ENCODE measurements at regions not wholly inside any gene's neighbourhood (a gene's known extent, or its start where the extent isn't known, plus 50 kb on each side); places are given as distances from the start of the nearest gene placed in this dataset.

DNA sequence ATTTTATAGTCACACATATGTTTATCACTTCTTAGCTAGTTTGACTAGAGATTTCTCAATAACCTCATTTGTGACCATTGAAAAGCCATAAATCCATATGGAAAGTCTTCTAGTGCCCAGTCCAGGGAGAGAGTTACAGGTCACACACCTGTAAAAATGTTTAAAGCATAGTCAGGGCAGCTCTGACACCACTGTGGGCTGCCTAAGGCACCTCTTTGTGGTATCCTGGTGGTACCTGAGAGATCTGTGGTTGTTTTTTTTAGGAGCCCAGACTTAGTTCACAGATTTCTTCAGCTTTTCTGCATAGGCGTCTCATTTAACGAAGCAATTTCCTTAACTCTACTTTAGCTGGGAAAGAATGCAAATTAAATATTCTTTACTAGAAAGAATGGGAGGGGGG is 186.6 kb downstream of the CENPW start:
- in situ Hi-C loops (cut with HindIII; ENCODE audit: low sequenced_read_pairs): no loop called here
- DNase-seq (ENCODE audit: low spot score): no peak

DNA sequence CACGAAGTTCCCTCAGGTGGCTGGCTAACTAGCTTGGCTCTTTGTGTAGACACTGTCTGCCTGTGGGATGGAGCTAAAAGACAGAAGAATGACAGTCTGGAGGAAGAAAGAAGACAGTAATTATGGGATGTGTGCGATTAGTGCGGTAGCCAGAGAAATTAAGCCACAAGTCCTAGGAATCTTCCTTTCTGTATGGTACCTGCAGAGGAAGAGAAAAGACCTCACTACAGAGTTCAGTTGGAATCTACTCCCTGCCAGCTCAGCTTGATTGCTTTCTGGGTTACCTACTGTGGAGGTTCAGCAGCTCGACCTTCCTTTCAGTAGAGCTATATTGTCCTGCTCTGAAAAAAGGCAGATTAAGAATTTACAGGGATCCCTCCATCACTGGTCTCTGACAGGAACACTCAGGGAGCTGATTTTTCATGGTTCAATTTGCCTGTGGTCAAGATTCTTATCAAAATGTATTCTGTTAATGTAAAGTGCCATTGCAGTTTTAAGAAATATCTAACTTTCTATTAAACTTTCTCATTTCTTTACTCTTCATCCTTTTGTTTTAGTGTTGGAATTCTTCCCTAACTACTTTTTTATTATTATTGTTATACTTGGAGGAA is 187.2 kb downstream of the CENPW start:
- in situ Hi-C loops (cut with HindIII; ENCODE audit: low sequenced_read_pairs): no loop called here
- DNase-seq (ENCODE audit: low spot score): no peak

GRCh38 chr6:126529637-126530362 is 189.9 kb downstream of the CENPW start:
- in situ Hi-C loops (cut with HindIII; ENCODE audit: low sequenced_read_pairs): no loop called here
- DNase-seq (ENCODE audit: low spot score): no peak

- no peak for DNase-seq (ENCODE audit: low spot score)
- in situ Hi-C loops (cut with HindIII; ENCODE audit: low sequenced_read_pairs): no loop called here
These were observed 190.9 kb downstream of the CENPW start for GRCh38 chr6:126530775-126531174.

GRCh38 chr6:126531286-126531685 is 191.4 kb downstream of the CENPW start:
- no peak for DNase-seq (ENCODE audit: low spot score)
- in situ Hi-C loops (cut with HindIII; ENCODE audit: low sequenced_read_pairs): no loop called here

DNA sequence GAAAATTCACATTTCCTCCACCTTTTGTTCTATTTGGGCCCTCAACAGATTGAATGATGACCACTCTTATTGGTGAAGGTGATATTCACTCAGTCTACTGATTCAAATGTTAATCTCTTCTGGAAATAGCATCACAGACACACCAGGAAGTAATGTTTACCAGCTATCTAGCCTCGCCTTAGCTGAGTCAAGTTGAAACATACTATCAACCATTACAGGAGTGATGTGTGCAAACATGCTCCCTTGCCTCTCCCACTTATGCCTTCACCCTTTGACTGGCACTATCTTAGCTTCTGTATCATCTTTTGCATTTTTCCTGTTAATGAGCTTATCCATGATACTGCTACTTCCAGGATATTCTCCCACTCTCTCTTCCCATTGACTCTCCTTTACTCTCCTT is 191.9 kb downstream of the CENPW start:
- no peak for DNase-seq (ENCODE audit: low spot score)
- in situ Hi-C loops (cut with HindIII; ENCODE audit: low sequenced_read_pairs): no loop called here

DNA sequence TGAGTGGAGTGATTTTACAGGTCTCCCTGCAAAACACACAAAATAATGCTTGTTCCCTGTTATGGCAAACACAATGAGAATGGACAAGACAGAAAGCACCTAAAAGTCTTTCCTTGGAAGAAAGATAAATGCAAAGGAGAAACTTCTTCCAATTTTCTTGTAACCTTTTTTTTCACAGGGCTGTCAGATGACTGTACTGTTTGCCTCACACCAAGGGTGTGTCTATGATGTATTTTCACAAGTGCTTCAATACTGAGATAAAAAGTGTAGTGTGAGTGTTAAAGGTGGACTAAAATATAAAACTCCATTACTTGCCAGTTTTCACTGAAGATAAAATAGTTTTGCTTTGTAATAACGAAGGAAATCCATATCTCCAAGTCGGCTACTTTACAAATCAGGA is 194.5 kb downstream of the CENPW start:
- in situ Hi-C loops (cut with HindIII; ENCODE audit: low sequenced_read_pairs): no loop called here

DNA sequence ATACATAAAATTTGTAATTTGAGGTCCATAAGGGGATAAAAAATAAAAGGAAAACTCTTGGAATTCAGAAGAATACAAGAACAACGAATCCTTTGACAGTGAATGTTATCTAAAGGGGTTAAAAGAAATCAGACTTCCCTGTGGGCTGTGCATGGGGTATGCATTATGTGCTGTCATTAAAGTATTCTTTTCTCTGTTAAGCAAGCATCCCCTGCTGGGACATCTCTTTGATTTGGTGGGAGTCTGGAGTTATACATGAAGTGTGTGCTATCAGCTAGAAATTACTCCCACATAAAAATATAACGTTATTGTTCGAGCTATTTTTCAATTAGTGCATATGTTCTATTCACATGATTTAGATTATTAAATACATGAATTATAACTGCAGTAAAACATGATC is 195.2 kb downstream of the CENPW start:
- in situ Hi-C loops (cut with HindIII; ENCODE audit: low sequenced_read_pairs): no loop called here
- DNase-seq (ENCODE audit: low spot score): no peak

More for the DNA sequence above, 194.5 kb downstream of the CENPW start:
- DNase-seq (ENCODE audit: low spot score): no peak

GRCh38 chr6:126535595-126535994 is 195.7 kb downstream of the CENPW start:
- no peak for DNase-seq (ENCODE audit: low spot score)
- in situ Hi-C loops (cut with HindIII; ENCODE audit: low sequenced_read_pairs): no loop called here

GRCh38 chr6:126537061-126537816 is 197.3 kb downstream of the CENPW start:
- in situ Hi-C loops (cut with HindIII; ENCODE audit: low sequenced_read_pairs): no loop called here
- DNase-seq (ENCODE audit: low spot score): no peak

GRCh38 chr6:126539022-126539421 is 199.1 kb downstream of the CENPW start:
- no peak for DNase-seq (ENCODE audit: low spot score)
- in situ Hi-C loops (cut with HindIII; ENCODE audit: low sequenced_read_pairs): no loop called here

DNA sequence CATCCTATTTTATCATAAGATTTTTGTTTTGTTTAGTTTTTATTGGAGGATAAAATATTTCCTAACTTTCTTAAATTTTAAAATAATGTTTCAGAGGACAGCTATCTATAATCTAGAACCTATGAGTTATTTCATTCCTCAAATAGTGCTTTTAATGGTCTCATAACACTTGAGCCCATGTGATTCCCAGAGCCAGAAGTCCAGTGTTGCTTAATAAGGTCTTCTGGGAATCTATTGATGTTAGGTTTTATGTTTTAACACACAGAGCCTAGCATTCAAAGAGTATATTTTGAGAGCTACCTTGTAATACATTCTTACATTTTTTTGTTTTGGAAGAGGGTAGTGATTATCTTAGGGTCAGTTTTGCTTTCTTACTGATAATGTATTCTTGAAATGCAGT is 200.2 kb downstream of the CENPW start:
- DNase-seq (ENCODE audit: low spot score): no peak
- in situ Hi-C loops (cut with HindIII; ENCODE audit: low sequenced_read_pairs): no loop called here

DNA sequence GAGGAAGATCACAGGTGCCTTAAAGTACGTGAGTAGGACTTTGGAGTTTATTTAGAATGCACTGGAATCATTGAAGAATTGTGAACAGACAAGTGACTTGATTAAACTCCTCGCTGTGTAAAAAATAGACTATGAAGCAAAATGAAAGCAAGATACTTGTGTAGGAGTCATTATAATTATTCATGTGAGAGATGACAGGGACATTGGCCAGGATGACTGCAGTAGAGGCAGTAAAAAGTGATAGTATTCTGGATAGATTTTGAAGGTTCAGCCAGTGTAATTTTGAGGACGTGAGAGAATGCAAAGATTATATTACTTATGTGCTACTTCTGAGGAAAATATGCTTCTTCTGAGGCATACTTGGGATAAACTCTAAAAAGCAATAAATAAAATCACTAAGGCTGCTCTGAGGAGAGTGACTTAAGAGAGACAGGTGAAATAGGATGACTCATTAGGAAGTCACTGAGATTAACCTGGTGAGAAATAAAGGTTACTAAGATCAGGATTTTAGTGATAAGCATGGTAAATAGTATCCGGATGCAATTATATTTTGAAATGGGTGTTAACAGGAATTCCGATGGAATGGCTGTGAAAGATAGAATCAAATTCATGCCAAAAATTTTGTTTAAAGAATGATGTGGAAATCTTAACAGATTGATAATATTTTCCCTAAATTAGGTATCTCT is 202.0 kb downstream of the CENPW start:
- in situ Hi-C loops (cut with HindIII; ENCODE audit: low sequenced_read_pairs): no loop called here
- no peak for DNase-seq (ENCODE audit: low spot score)

- DNase-seq (ENCODE audit: low spot score): no peak
- in situ Hi-C loops (cut with HindIII; ENCODE audit: low sequenced_read_pairs): no loop called here
These were observed 206.7 kb downstream of the CENPW start for GRCh38 chr6:126546541-126547120.

- no peak for DNase-seq (ENCODE audit: low spot score)
- in situ Hi-C loops (cut with HindIII; ENCODE audit: low sequenced_read_pairs): no loop called here
These were observed 208.4 kb downstream of the CENPW start for GRCh38 chr6:126548300-126548699.

DNA sequence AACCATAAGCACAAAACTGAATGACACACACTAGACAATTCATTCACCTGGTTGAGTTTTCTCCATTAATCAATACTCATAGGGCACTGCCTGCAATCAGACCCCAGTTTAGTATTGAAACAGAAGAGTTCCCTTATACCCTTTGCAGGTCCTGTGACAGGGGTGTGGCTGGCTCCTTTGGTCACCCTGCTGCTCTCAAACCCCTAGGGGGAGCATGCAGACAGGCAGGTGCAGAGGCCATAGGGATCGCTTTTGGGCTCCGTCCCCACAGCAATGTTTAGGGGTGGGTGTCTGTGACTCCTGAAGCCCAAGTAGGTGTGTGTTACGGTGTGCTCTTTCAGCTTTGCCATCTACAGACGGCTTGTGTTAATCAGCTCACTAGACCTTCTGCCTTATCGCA is 210.4 kb downstream of the CENPW start:
- in situ Hi-C loops (cut with HindIII; ENCODE audit: low sequenced_read_pairs): no loop called here
- DNase-seq (ENCODE audit: low spot score): no peak

DNA sequence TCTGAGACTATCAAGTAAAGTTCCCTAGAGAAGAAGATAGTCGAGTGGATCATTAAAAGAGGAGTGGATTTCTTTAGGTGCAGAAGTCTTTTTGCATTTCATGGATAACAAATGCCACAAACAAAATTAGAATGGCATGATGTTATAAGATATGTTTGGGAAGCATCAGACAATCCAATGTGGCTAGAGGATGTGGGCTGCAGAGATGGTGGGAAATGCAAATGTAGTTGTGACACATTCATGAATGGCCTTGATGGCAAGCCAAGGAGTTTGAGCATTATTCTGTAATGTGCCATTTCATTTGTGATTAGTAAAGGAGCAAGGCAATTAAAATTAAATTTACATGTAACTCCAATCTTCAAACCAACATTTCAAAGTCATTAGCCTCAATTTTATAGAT is 211.9 kb downstream of the CENPW start:
- DNase-seq (ENCODE audit: low spot score): no peak
- in situ Hi-C loops (cut with HindIII; ENCODE audit: low sequenced_read_pairs): no loop called here

DNA sequence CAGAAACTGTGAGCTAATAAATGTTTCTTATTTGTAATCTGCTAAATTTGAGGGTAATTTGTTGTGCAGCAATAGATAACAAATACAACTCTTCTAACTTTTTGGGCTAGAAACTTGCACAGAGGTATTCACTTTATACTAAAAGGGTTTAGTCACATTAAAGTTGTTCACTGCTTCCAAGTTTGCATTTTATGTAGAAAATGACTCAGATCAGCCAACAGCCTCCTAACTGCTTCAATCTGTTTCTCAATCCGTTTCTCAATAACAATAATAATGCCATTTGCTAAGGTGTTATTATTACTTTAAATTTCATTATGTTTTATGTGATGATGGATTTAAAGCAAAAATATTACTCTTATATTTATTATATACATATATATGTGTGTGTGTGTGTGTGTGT is 213.9 kb downstream of the CENPW start:
- in situ Hi-C loops (cut with HindIII; ENCODE audit: low sequenced_read_pairs): no loop called here
- DNase-seq (ENCODE audit: low spot score): no peak

DNA sequence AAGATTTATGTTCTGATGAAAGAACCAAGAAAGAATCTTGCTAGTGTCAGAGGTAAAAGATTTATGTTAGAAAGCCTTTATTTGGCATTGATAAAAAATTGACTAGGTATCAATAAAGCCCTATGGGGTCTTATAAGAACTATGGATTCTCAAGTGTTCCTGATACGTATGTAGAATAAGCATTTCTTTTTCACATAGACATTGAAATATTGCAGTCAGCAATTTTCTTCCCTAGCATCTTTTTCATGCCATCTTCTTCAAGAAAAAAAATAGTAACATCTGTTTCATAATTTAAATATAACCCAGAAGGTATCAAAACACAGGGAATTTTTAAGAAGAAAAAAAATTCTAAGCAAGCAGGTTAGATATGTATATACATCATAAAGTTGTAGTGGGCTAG is 230.6 kb downstream of the CENPW start:
- in situ Hi-C loops (cut with HindIII; ENCODE audit: low sequenced_read_pairs): no loop called here
- DNase-seq (ENCODE audit: low spot score): no peak

- in situ Hi-C loops (cut with HindIII; ENCODE audit: low sequenced_read_pairs): no loop called here
- DNase-seq (ENCODE audit: low spot score): no peak
These were observed 234.4 kb downstream of the CENPW start for GRCh38 chr6:126574301-126574700.

Measured in G401 (cell line).